ENCODE measurements at regions not wholly inside any gene's neighbourhood (a gene's known extent, or its start where the extent isn't known, plus 50 kb on each side); places are given as distances from the start of the nearest gene placed in this dataset.
A peak's percentile ranks its signal among the peaks of the same experiment; 100 is the strongest.
"Not testable (repeated sequence)": the region's sequence is repeated elsewhere in the genome, so short reads cannot be mapped to it uniquely, and the experiment has no call there.

DNA sequence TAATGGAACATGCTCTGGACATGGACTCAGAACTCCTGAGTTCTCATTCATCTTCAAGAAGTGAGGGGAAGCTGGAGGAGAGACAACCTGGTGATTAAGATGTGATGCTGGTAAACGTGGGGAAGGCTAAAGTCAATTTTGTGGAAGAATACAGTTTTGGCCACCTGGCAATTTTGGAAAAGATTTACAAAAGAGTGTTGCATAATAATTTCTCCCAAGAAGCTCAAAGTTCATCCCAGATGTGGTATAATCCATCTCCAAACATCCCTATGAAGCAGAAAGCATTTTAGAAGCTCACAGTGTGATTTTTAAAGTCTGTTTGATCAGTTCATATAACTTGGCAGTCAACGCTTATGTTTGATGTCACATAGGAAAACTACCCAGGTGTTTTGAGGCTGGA, 208.7 kb downstream of the LMX1A start:
- DNase-seq: no peak

DNA sequence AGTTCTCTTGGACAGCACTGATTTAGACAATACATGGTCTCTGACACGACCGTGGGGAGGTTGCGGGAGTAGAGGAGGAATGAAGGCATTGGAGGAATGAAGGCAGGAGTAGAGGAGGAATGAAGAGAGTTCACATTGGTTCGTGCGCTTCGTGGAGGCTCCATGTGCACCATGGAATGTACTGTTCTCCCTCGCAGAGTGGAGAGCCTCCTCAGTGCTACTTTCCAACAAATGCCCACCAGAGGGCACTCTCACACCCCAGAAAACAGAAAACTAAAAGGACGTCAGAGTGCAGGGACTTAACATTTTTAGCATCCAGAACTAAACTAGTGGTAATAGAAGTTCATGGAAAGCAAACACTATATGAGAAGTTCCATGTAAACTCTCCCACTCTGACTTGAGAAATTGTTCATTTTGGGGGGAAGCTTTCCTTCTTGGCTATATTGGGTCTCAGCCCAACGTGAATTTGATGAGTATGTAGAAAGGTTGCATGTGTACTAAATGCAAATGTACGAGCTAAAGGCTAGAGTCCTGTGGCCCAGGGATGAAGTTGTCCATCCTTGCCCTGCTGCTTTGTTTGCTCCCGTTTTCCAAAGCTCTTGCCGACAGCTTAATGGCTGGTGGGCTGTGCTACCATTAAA, 211.6 kb downstream of the LMX1A start:
- DNase-seq: peak; percentile 44

DNA sequence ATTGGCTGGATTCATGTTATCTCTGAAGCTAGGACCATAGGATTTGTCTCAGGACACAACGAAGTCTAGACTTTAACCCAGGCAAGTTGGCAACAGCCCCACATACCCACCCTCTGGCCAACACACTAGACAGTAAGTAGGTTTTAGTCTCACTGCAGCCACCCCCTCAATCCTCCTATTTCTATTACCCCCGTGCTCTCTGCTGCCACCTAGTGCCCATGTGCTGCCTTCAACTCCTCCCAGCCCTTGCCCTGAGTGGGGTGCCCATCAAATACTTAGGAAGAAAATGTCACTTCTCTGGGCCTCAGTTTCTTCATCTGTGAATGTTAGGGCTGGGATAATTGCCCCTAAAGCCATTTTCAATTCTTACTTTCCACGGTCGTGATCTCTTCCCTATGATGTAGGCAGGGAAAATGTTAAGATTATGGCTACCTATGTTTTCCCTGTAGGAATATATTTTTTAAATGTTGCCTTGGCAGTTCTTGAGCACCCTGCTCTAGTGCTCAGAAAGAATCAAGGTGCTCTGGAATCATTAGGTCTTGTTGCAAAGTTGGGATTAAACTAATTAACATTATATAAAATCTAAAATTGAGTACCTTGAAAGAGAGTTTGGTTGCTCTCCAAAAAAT, 213.0 kb downstream of the LMX1A start:
- peak; percentile 51 for DNase-seq

DNA sequence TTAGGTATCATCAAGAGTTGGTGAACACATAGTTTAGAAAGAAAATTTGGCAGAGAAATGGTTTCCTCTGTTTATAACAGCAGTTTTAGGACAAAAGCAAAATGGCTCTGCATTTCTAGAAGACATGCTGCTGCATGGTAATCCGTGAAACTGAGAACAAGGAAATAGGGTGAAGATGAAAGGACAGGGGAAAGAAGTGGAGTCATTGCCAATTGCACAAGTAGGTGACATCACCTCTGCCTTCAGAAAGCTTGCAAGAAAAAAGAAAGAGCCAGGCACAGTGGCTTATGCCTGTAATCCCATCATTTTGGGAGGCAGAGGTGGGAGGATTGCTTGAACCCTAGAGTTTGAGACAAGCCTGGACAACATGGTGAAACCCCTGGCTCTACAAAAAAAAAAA, 217.6 kb downstream of the LMX1A start:
- no peak for DNase-seq

DNA sequence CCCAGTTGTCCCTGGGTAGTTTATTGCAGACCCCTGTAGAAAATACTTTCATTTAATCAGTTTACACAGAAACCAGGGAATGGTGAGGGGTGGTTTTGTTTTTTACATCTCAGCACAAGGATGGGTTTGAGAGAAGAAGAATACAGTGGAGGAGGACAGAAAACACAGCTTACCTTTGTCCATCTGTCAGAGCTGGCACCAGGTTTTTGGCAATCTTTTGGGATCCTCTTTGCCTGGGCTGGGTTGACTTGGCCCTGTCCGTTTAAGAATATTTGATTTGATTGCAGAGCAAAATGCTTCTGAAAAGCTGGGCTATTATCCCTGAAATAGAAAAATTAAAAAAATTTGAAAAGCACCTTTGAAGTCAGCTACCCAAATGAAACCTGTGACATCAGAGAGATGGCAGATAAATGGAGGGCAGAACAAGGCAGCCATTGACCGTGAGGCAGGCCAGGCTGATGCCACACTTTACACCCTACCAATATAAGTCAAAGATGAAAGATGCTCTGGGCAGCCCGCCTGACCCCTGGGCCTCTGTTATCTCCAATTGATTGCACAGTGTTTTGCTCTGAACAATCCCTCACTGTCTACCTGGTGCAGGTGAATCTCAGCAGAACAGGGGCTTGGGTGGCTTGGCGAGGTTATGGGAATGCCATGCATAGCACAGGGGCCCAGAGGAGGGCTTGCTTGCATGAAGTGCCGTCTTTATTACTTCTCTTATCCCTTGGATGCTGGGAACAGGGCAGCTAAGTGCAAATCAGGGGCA, 218.8 kb downstream of the LMX1A start:
- DNase-seq: no peak

GRCh38 chr1:165134431-165134830, 222.1 kb downstream of the LMX1A start:
- no peak for DNase-seq

DNA sequence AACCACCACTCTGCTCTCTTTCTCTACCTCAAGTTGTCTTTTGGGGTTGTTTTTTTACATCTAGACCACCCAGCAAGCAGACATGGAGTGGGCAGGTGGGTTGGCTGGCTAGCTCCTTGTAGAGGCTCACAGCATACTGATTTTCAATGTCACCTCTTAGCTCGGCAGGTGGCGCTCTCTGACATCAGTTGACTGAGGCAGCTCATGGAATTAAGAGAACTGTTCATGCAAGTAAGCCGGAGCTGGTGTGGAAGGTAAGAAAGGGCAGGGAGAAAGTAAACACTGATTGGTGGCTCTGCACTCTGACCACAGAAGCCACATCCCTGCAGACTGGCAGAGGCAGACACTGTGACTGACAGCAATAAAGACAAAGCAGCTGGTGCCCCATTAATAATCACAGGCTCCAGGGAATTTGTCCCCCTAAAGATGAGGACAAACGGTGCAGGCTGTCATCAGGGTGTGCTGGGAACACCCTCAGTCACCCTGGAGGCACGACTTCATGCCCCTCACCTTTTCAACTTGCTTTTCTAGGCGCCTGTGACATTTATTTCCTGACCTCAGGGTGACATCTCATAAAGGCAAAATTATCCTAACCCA, 226.8 kb downstream of the LMX1A start:
- DNase-seq: peak; percentile 65

- no peak for DNase-seq
Measured at GRCh38 chr1:165124772-165125171, 231.7 kb downstream of the LMX1A start.

- DNase-seq: no peak
Measured at GRCh38 chr1:165119086-165119485, 237.4 kb downstream of the LMX1A start.

- DNase-seq: no peak
Measured at GRCh38 chr1:165117482-165117881, 239.0 kb downstream of the LMX1A start.

GRCh38 chr1:165116732-165117131, 239.8 kb downstream of the LMX1A start:
- no peak for DNase-seq

DNA sequence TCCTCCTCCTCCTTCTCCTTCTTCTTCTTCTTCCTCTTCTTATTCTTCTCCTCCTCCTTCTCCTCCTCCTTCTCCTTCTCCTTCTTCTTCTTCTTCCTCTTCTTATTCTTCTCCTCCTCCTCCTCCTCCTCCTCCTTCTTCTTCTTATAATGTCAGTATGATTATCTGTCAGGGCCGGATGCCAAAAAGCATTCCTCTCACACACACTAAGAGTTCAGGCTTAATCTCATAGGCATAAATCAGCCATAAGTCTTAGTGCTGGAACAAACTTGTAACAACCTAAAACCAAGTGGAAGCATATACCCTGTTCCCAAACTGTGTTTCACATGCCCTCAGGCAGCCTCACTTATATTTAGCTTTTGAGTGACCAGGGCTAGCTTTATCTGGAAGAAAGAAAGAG, 240.3 kb downstream of the LMX1A start:
- DNase-seq: no peak

DNA sequence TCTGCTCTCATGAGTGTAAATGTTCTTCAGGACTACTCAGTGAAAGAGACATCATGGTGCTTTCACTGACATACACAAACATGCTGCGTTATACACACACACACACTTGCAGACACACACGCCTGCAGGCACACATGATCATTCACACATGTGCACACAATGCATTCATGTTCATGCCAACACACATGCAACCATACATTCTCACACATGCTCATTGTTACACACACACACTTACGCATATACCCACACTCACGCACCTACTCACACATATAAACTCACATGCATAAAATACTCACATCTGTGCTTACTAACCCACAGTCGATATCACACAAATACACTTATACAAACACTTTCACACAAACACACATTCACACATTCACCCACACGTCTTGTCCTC, 241.6 kb downstream of the LMX1A start:
- DNase-seq: no peak

DNA sequence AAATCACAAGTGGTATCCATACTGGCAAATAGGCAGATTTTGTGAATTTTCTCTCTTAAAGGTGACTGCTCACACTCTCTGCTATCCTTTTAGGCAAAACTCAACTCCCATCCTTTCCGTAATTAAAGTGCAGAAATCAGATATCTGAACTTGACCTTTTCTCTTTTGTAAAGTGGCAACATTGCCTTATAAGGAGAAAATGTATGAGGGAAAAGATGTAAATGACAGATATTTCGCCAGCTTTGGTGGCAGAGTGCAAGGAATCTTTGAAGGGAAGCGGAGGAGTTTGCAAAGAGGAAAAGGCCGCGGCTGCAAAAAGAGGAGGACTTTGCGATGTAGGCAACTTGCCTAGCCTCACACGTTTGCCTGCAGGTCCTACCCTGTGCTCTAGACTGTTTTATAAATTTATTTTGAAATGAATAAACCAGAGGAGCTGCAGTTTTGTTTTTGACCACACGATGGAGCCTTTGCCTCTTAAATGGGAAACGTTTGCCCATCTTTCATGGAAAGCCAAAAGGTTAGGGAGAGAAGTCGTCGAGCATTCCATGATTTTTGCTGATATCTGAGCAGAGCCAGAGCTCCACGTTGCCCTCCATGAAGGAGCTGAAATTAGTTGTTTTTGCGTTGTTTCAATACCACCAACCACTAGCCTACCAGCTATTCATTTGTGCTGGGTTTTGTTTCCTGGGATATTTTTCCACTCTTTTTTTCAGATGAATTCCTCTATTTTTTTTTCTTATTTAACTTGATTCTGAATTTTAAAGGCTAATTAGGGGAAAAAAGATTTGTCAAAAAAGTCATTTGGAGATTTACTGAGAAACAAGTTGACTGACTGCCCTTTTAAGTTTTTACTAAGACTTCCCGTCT, 242.3 kb downstream of the LMX1A start:
- peak; percentile 20 for DNase-seq

GRCh38 chr1:165112260-165112659, 244.3 kb downstream of the LMX1A start:
- DNase-seq: no peak

DNA sequence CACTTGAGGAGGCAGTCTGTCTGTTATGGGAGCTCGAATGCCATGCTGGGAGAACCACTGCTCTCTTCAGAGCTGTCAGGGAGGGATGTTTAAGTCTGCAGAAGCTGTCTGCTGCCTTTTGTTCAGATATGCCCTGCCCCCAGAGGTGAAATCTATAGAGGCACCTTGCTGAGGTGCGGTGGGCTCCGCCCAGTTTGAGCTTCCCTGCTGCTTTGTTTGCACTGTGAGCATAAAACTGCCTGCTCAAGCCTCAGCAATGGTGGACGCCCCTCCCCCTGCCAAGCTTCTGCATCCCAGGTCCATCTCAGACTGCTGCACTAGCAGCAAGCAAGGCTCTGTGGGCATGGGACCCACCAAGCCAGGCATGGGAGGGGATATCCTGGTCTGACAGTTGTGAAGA, 247.5 kb downstream of the LMX1A start:
- no peak for DNase-seq

DNA sequence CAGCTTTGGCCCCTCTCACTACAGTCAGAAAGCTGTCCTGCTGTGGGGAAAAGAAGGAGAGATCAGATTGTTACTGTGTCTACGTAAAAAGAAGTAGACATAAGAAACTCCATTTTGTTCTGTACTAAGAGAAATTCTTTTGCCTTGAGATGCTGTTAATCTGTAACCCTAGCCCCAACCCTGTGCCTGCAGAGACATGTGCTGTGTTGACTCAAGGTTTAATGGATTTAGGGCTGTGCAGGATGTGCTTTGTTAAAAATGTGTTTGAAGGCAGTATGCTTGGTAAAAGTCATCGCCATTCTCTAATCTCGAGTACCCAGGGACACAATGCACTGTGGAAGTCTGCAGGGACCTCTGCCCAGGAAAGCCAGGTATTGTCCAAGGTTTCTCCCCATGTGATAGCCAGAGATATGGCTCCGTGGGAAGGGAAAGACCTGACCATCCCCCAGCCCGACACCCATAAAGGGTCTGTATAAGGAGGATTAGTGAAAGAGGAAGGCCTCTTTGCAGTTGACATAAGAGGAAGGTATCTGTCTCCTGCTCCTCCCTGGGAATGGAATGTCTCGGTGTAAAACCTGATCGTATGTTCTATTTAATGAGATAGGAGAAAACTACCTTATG, 263.9 kb downstream of the LMX1A start:
- not testable (repeated sequence) for DNase-seq

DNA sequence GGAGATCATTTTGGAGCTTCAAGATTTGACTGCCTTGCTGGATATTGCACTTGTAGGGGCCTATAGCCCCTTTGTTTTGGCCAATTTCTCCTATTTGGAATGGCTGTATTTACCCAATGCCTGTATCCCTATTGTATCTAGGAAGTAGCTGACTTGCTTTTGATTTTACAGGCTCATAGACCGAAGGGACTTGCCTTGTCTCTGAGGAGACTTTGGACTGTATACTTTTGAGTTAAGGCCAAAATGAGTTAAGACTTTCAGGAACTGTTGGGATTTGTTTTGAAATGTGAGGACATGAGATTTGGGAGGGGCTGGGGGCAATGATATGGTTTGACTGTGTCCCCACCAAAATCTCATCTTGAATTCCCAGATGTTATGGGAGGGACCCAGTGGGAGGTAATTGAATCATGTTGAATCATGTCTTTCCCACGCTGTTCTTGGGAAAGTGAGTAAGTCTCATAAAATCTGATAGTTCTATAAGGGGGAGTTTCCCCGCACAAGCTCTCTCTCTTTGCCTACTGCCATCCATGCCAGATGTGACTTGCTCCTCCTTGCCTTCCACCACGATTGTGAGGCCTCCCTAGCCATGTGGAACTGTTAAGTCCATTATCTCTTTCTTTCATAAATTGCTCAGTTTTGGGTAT, 276.1 kb downstream of the LMX1A start:
- no peak for DNase-seq

- DNase-seq: no peak
Measured at GRCh38 chr1:165078391-165078790, 278.1 kb downstream of the LMX1A start.

- DNase-seq: no peak
Measured at GRCh38 chr1:165075725-165076370, 280.7 kb downstream of the LMX1A start.

Data from activated CD4-positive, alpha-beta T cell treated with anti-CD3 and anti-CD28 coated beads, Interleukin-10, Interleukin-2, amounts not matched to agents 100 ng/mL and 50 ng/mL, durations not matched to agents 16 hours and 8 hours (primary cell).